Umbilical cord (tissue), 1 donor: ENCODE measurements at regions not wholly inside any gene's neighbourhood (a gene's known extent, or its start where the extent isn't known, plus 50 kb on each side); places are given as distances from the start of the nearest gene placed in this dataset.

Source experiments
- DNase-seq: peaks from one replicate; pipeline ENCODE4 v3.0.0-alpha.2; 2015; ENCODE audit warnings: low spot score

- DNase-seq: no peak
Measured at GRCh38 chr1:99570486-99571089, 75.3 kb upstream of the PALMD start.

- DNase-seq: no peak
Measured at GRCh38 chr1:99571092-99571734, 74.7 kb upstream of the PALMD start.

GRCh38 chr1:99573431-99574217 is 72.3 kb upstream of the PALMD start:
- no peak for DNase-seq

GRCh38 chr1:99577313-99577712 is 68.6 kb upstream of the PALMD start:
- no peak for DNase-seq

GRCh38 chr1:99579691-99580172 is 66.2 kb upstream of the PALMD start:
- no peak for DNase-seq

GRCh38 chr1:99580451-99580850 is 65.5 kb upstream of the PALMD start:
- peak; percentile 44 for DNase-seq

- DNase-seq: no peak
Measured at GRCh38 chr1:99587008-99587407, 58.9 kb upstream of the PALMD start.

GRCh38 chr1:99589186-99589636 is 56.7 kb upstream of the PALMD start:
- no peak for DNase-seq

GRCh38 chr1:99590578-99591209 is 55.2 kb upstream of the PALMD start:
- DNase-seq: no peak

GRCh38 chr1:99591886-99592285 is 54.0 kb upstream of the PALMD start:
- no peak for DNase-seq

- no peak for DNase-seq
Measured at GRCh38 chr1:99594205-99594604, 51.7 kb upstream of the PALMD start.

- no peak for DNase-seq
Measured at GRCh38 chr1:99595041-99595440, 50.9 kb upstream of the PALMD start.

- no peak for DNase-seq
Measured at GRCh38 chr1:99595441-99595840, 50.5 kb upstream of the PALMD start.
